Vagina (tissue), 2 donors: ENCODE measurements at regions not wholly inside any gene's neighbourhood (a gene's known extent, or its start where the extent isn't known, plus 50 kb on each side); places are given as distances from the start of the nearest gene placed in this dataset.

Source experiments
- DNase-seq, 2 donors: peaks; one replicate each; pipeline ENCODE4 v3.0.0-alpha.2; 2017; ENCODE audit errors: extremely low spot score in 2 of 2
- H3K27ac ChIP-seq: fragments of 200-600 bp; sonication (generic); one replicate; pipeline ENCODE4 v1.5.1; 2019
- H3K27me3 ChIP-seq: fragments of 200-600 bp; sonication (generic); one replicate; pipeline ENCODE4 v1.5.1; 2019
- H3K36me3 ChIP-seq, 2 donors: fragments of 200-600 bp; sonication (generic); one replicate each; pipeline ENCODE4 v1.5.1; 2017 to 2019
- H3K4me1 ChIP-seq: fragments of 200-600 bp; sonication (generic); one replicate; pipeline ENCODE4 v1.5.1; 2019
- H3K4me3 ChIP-seq, 2 donors: fragments of 200-600 bp; sonication (generic); 1 replicate in 1 of 2; 2 replicates in 1 of 2; pipeline ENCODE4 v1.5.1; 2016 to 2019
- H3K9me3 ChIP-seq: fragments of 200-600 bp; sonication (generic); one replicate; pipeline ENCODE4 v1.5.1; 2019
- POLR2A ChIP-seq, 2 donors: fragments of 450-650 bp; IDR thresholded peaks; one replicate each; pipeline ENCODE4 v1.6.1; 2017; ENCODE audit warnings: antibody characterized with exemption in 2 of 2, mild to moderate bottlenecking in 2 of 2, moderate library complexity in 2 of 2
- POLR2AphosphoS5 ChIP-seq, 2 donors: sonication (generic); formaldehyde crosslinking; IDR thresholded peaks; one replicate each; pipeline ENCODE4 v1.9.0; 2017; ENCODE audit warnings: antibody characterized with exemption in 2 of 2, mild to moderate bottlenecking in 2 of 2, low read depth in 1 of 2; ENCODE audit not compliant: insufficient read depth in 1 of 2
- intact Hi-C: fragments of 100-400 bp; cut with DNase I; formaldehyde crosslinking; loops from one replicate; pipeline ENCODE4 v1.15.1; 2023
- TF ChIP-seq, protein P1 (sequence below), 3 experiments: fragments of 450-650 bp in 2 of 3; fragments of 200-600 bp in 1 of 3; sonication (generic) in 1 of 3; IDR thresholded peaks; one replicate each; pipeline ENCODE4 v1.5.1; 2017 to 2019; ENCODE audit warnings: antibody characterized with exemption in 3 of 3, mild to moderate bottlenecking in 2 of 3, moderate library complexity in 2 of 3

GRCh38 chr12:98373025-98373554 lies 142.3 kb upstream of the TMPO start:
- Histone ChIP-seq H3K36me3 (no peaks in the 10 kb centered on the region), H3K27ac (no peak overlapping the region), H3K4me1 (no peaks in the 10 kb centered on the region), H3K4me3 (no peak overlapping the region), H3K27me3 (no peaks in the 10 kb centered on the region), H3K9me3 (no peaks in the 10 kb centered on the region)
- DNase-seq = no peak
- TF ChIP-seq, protein P1, sequence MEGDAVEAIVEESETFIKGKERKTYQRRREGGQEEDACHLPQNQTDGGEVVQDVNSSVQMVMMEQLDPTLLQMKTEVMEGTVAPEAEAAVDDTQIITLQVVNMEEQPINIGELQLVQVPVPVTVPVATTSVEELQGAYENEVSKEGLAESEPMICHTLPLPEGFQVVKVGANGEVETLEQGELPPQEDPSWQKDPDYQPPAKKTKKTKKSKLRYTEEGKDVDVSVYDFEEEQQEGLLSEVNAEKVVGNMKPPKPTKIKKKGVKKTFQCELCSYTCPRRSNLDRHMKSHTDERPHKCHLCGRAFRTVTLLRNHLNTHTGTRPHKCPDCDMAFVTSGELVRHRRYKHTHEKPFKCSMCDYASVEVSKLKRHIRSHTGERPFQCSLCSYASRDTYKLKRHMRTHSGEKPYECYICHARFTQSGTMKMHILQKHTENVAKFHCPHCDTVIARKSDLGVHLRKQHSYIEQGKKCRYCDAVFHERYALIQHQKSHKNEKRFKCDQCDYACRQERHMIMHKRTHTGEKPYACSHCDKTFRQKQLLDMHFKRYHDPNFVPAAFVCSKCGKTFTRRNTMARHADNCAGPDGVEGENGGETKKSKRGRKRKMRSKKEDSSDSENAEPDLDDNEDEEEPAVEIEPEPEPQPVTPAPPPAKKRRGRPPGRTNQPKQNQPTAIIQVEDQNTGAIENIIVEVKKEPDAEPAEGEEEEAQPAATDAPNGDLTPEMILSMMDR (IDR thresholded peaks at IDR 0.05) = peak in 2 of 3 experiments; percentile 30 to 48
- no peak for TF ChIP-seq POLR2A (IDR thresholded peaks at IDR 0.05)
- intact Hi-C loops = no loop called here

DNA sequence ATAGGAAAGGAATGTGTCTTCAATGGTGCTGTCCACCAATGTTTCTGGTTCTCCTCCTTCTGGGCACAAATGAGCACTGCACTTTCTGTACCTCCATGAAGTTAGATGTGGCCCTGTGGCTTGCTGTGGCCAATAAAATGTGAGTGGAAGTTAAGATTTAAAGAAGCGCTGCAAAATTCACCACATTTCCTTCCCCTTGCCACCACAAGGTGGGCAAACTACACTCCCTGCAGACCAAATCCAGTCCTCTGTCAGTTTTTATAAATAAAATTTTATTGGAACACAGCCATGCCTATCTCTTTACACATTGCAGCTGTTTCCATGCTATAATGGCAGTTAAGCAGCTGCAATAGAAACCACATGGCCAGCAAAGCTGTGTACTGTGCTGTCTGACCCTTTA lies 141.4 kb upstream of the TMPO start:
- Histone ChIP-seq H3K27me3 (no peaks in the 10 kb centered on the region), H3K9me3 (no peaks in the 10 kb centered on the region), H3K4me1 (no peaks in the 10 kb centered on the region), H3K4me3 (no peak overlapping the region), H3K36me3 (no peaks in the 10 kb centered on the region), H3K27ac (no peak overlapping the region)
- DNase-seq = no peak
- TF ChIP-seq POLR2A (IDR thresholded peaks at IDR 0.05) = no peak
- TF ChIP-seq, protein P1 (IDR thresholded peaks at IDR 0.05) = no peak
- no peak for TF ChIP-seq POLR2AphosphoS5 (IDR thresholded peaks at IDR 0.05; ENCODE audit: insufficient read depth in 1 of 2, low read depth in 1 of 2)
- intact Hi-C loops = no loop called here

- Histone ChIP-seq H3K9me3 (no peaks in the 10 kb centered on the region), H3K4me3 (no peak overlapping the region), H3K4me1 (no peaks in the 10 kb centered on the region), H3K27ac (no peak overlapping the region), H3K36me3 (no peaks in the 10 kb centered on the region), H3K27me3 (no peaks in the 10 kb centered on the region)
- intact Hi-C loops = no loop called here
- DNase-seq = no peak
- TF ChIP-seq, protein P1 (IDR thresholded peaks at IDR 0.05) = no peak
- TF ChIP-seq POLR2A (IDR thresholded peaks at IDR 0.05) (no peak), POLR2AphosphoS5 (IDR thresholded peaks at IDR 0.05; ENCODE audit: insufficient read depth in 1 of 2, low read depth in 1 of 2) (no peak)
Observed at GRCh38 chr12:98379106-98379505, 136.3 kb upstream of the TMPO start.

DNA sequence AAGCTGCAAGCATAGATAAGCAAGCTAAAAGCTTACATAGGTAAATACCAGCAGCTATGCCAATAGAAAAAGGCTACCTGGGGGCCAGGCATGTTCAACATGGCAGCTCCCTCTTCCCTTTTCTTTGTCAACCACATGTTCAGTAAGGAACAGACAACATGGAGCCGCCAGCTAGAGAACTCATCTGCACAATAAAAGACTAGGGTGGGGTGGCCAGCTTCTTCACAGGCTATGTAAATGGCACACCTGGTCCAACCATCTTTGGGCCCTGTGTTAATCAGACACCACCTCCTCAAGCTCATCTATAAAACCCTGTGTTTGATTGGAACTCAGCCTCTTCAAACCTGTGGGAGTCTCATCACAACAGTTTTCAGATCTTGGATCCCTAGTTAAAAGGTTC lies 129.7 kb upstream of the TMPO start:
- no peaks in the 10 kb centered on the region for H3K36me3 ChIP-seq
- no peak overlapping the region for H3K27ac ChIP-seq
- TF ChIP-seq POLR2AphosphoS5 (IDR thresholded peaks at IDR 0.05; ENCODE audit: insufficient read depth in 1 of 2, low read depth in 1 of 2) = no peak
- no peak for TF ChIP-seq POLR2A (IDR thresholded peaks at IDR 0.05)
- TF ChIP-seq, protein P1 (IDR thresholded peaks at IDR 0.05) = no peak
- DNase-seq = no peak
- no peaks in the 10 kb centered on the region for H3K9me3 ChIP-seq
- H3K4me1 ChIP-seq = no peaks in the 10 kb centered on the region
- no peak overlapping the region for H3K4me3 ChIP-seq
- H3K27me3 ChIP-seq = no peaks in the 10 kb centered on the region
- intact Hi-C loops = no loop called here

GRCh38 chr12:98387444-98387843 lies 127.9 kb upstream of the TMPO start:
- no peak for TF ChIP-seq POLR2A (IDR thresholded peaks at IDR 0.05)
- Histone ChIP-seq H3K27ac (no peak overlapping the region), H3K4me1 (no peaks in the 10 kb centered on the region), H3K36me3 (no peaks in the 10 kb centered on the region), H3K4me3 (no peak overlapping the region), H3K9me3 (no peaks in the 10 kb centered on the region), H3K27me3 (no peaks in the 10 kb centered on the region)
- DNase-seq = no peak
- intact Hi-C loops = no loop called here

GRCh38 chr12:98388126-98388525 lies 127.3 kb upstream of the TMPO start:
- no peak overlapping the region for H3K27ac ChIP-seq
- DNase-seq = no peak
- no peaks in the 10 kb centered on the region for H3K4me1 ChIP-seq
- no peaks in the 10 kb centered on the region for H3K9me3 ChIP-seq
- intact Hi-C loops = no loop called here
- H3K4me3 ChIP-seq = no peak overlapping the region
- no peaks in the 10 kb centered on the region for H3K27me3 ChIP-seq
- H3K36me3 ChIP-seq = no peaks in the 10 kb centered on the region
- no peak for TF ChIP-seq POLR2AphosphoS5 (IDR thresholded peaks at IDR 0.05; ENCODE audit: insufficient read depth in 1 of 2, low read depth in 1 of 2)
- no peak for TF ChIP-seq POLR2A (IDR thresholded peaks at IDR 0.05)
- TF ChIP-seq, protein P1 (IDR thresholded peaks at IDR 0.05) = no peak
